HG03457 (cell line): ENCODE measurements at regions not wholly inside any gene's neighbourhood (a gene's known extent, or its start where the extent isn't known, plus 50 kb on each side); places are given as distances from the start of the nearest gene placed in this dataset.

Experiments used
- ATAC-seq: cut with Tn5 transposase; IDR thresholded peaks from one replicate; pipeline ENCODE4 v1.9.1; 2021; ENCODE audit warnings: moderate number of reproducible peaks; ENCODE audit not compliant: unreplicated experiment

GRCh38 chr5:40071870-40072269 is 607.8 kb upstream of the PTGER4 start:
- ATAC-seq, result no peak

- no peak for ATAC-seq
These were observed 613.1 kb upstream of the PTGER4 start for GRCh38 chr5:40066616-40067015.

- ATAC-seq, result no peak
These were observed 626.9 kb upstream of the PTGER4 start for GRCh38 chr5:40052808-40053207.

- ATAC-seq, result no peak
These were observed 622.0 kb upstream of the DAB2 start for GRCh38 chr5:40046792-40047191.

- no peak for ATAC-seq
These were observed 620.6 kb upstream of the DAB2 start for GRCh38 chr5:40045429-40045828.

GRCh38 chr5:40043916-40044315 is 619.1 kb upstream of the DAB2 start:
- no peak for ATAC-seq

GRCh38 chr5:40041452-40041851 is 616.7 kb upstream of the DAB2 start:
- ATAC-seq, result no peak

GRCh38 chr5:40037713-40038112 is 612.9 kb upstream of the DAB2 start:
- no peak for ATAC-seq

- no peak for ATAC-seq
These were observed 609.7 kb upstream of the DAB2 start for GRCh38 chr5:40034441-40034840.

GRCh38 chr5:40033411-40033810 is 608.6 kb upstream of the DAB2 start:
- ATAC-seq, result peak; percentile 89

GRCh38 chr5:40033009-40033408 is 608.2 kb upstream of the DAB2 start:
- no peak for ATAC-seq

GRCh38 chr5:40030661-40031060 is 605.9 kb upstream of the DAB2 start:
- no peak for ATAC-seq

GRCh38 chr5:40029711-40030495 is 605.1 kb upstream of the DAB2 start:
- ATAC-seq, result no peak

GRCh38 chr5:40027400-40027799 is 602.6 kb upstream of the DAB2 start:
- ATAC-seq, result no peak

GRCh38 chr5:40025586-40025985 is 600.8 kb upstream of the DAB2 start:
- no peak for ATAC-seq

- no peak for ATAC-seq
These were observed 597.3 kb upstream of the DAB2 start for GRCh38 chr5:40022057-40022456.

- no peak for ATAC-seq
These were observed 596.2 kb upstream of the DAB2 start for GRCh38 chr5:40021007-40021406.

- no peak for ATAC-seq
These were observed 593.1 kb upstream of the DAB2 start for GRCh38 chr5:40017918-40018317.

GRCh38 chr5:40017135-40017534 is 592.4 kb upstream of the DAB2 start:
- no peak for ATAC-seq

- no peak for ATAC-seq
These were observed 585.7 kb upstream of the DAB2 start for GRCh38 chr5:40010436-40010835.

GRCh38 chr5:40006260-40006659 is 581.5 kb upstream of the DAB2 start:
- ATAC-seq, result no peak

GRCh38 chr5:40001796-40002195 is 577.0 kb upstream of the DAB2 start:
- ATAC-seq, result no peak

- no peak for ATAC-seq
These were observed 573.7 kb upstream of the DAB2 start for GRCh38 chr5:39998518-39998917.
